ENCODE measurements at regions not wholly inside any gene's neighbourhood (a gene's known extent, or its start where the extent isn't known, plus 50 kb on each side); places are given as distances from the start of the nearest gene placed in this dataset.

GRCh38 chr1:99520121-99520520 is 125.8 kb upstream of the PALMD start:
- Mint-ChIP-seq H3K27ac (no peak overlapping the region), H3K9me3 (peaks cover 0 to 6% (median 2%) of the 10 kb centered on the region in 6 donors), H3K4me3 (no peak overlapping the region), H3K36me3 (no peaks in the 10 kb centered on the region), H3K27me3 (ENCODE audit: low read depth in 3 of 3) (peaks cover 0 to 1% (median 0%) of the 10 kb centered on the region in 3 donors), H3K4me1 (no peaks in the 10 kb centered on the region)
- DNase-seq = no peak

DNA sequence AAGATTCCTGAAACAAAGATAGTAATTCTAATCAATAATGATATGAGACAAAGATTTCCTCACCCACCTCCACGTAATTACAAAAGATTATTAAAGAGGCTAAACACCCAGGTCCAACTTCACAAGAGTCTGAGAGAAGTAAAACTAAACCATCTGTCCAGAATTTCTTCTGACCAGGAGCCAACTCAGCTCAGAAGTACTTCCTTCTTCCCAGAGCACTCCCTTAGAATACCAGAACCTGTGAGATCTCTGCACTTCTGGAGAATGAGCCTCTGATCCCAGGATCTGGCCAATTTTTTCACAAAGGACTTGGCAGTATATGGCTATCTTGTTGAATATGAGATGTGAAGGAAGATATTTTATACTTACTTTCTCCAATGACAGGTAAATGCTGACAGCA is 120.6 kb upstream of the PALMD start:
- H3K27ac Mint-ChIP-seq = no peak overlapping the region
- peaks cover 1 to 10% (median 1%) of the 10 kb centered on the region in 3 donors for H3K27me3 Mint-ChIP-seq (ENCODE audit: low read depth in 3 of 3)
- H3K4me1 Mint-ChIP-seq = no peaks in the 10 kb centered on the region
- no peak overlapping the region for H3K4me3 Mint-ChIP-seq
- H3K36me3 Mint-ChIP-seq = no peaks in the 10 kb centered on the region
- no peaks in the 10 kb centered on the region for H3K9me3 Mint-ChIP-seq
- DNase-seq = no peak

- Mint-ChIP-seq H3K4me1 (no peaks in the 10 kb centered on the region), H3K27ac (no peak overlapping the region), H3K4me3 (no peak overlapping the region), H3K9me3 (no peaks in the 10 kb centered on the region), H3K27me3 (ENCODE audit: low read depth in 3 of 3) (peaks cover 1 to 10% (median 3%) of the 10 kb centered on the region in 3 donors), H3K36me3 (no peaks in the 10 kb centered on the region)
- DNase-seq = no peak
These were observed 118.8 kb upstream of the PALMD start for GRCh38 chr1:99527078-99527477.

DNA sequence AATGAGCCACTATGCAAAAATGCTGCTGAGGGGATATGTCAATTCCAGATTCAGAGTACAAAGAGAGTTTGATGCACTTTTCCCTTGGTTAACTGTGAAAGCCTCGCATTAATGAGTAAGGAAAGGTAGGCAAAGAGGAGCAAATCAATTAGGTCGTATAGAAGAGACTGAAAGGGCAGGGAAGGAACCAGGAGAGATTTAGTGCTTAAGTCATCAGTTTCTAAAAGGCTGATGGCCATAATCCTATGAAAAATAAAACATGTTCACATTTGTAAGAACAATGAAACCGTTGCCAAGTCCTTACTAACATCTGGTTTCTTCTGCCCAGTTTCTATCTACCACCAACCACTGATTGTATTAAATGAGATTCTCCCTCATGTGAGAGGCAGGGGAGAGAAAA is 118.4 kb upstream of the PALMD start:
- Mint-ChIP-seq H3K4me3 (no peak overlapping the region), H3K9me3 (no peaks in the 10 kb centered on the region), H3K27ac (no peak overlapping the region), H3K27me3 (ENCODE audit: low read depth in 3 of 3) (peaks cover 1 to 10% (median 3%) of the 10 kb centered on the region in 3 donors), H3K36me3 (no peaks in the 10 kb centered on the region), H3K4me1 (no peaks in the 10 kb centered on the region)
- DNase-seq = no peak

- H3K4me1 Mint-ChIP-seq = no peaks in the 10 kb centered on the region
- no peak for DNase-seq
- H3K4me3 Mint-ChIP-seq = no peak overlapping the region
- H3K27me3 Mint-ChIP-seq (ENCODE audit: low read depth in 3 of 3) = peaks cover 0 to 10% (median 3%) of the 10 kb centered on the region in 3 donors
- H3K27ac Mint-ChIP-seq = no peak overlapping the region
- no peaks in the 10 kb centered on the region for H3K36me3 Mint-ChIP-seq
- no peaks in the 10 kb centered on the region for H3K9me3 Mint-ChIP-seq
These were observed 116.9 kb upstream of the PALMD start for GRCh38 chr1:99529002-99529401.

DNA sequence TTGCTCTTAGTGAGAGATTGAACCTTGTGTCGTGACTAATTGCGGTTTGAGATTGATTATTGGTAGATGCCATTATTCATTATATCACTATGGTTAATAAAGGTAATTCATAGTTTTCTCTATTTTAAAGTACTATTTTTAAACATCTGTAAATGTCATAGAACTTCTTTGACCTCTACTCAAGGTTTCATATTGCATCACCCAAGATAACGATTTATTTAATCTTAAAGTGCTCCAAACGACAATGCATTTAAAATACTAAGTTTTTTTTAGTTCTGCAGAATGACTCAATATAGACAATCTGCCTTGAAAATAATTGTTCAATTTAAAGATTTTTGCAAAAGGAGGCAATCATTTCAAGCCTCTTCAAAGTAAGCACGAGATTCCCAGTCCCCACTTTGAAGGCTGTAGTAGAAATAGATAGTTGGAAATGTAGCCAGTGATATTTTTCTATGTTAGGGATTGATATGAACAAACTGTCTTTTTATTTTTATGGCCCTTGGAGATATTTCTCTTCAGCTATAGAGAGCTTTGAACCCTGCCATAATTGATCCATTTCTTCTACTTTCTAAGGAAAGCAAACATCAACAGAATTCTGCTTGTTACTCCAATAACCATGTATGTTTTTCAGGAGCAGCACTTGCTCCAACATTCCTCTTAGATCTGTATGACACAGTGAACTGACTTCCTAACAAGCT is 114.2 kb upstream of the PALMD start:
- H3K4me3 Mint-ChIP-seq = no peak overlapping the region
- no peaks in the 10 kb centered on the region for H3K4me1 Mint-ChIP-seq
- peaks cover 0 to 3% (median 0%) of the 10 kb centered on the region in 6 donors for H3K9me3 Mint-ChIP-seq
- H3K27me3 Mint-ChIP-seq (ENCODE audit: low read depth in 3 of 3) = peaks cover 0 to 8% (median 3%) of the 10 kb centered on the region in 3 donors
- no peak for DNase-seq
- no peaks in the 10 kb centered on the region for H3K36me3 Mint-ChIP-seq
- H3K27ac Mint-ChIP-seq = no peak overlapping the region

DNA sequence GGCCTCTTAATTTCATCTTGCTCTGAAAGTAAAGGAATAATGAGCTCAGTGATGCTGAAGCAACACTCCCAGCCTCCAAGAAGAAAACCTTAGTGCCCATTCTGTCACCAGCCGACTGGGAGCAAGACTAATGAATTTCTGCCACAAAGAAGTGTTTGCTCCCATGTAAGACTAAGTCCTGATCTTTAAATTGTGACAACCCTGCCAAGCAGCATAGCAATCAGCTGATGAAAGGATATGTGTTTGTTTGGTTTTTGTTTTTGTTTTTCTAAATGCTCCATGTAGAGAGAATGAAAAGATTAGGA is 113.7 kb upstream of the PALMD start:
- Mint-ChIP-seq H3K9me3 (peaks cover 0 to 3% (median 0%) of the 10 kb centered on the region in 6 donors), H3K4me1 (no peaks in the 10 kb centered on the region), H3K4me3 (no peak overlapping the region), H3K27ac (no peak overlapping the region), H3K36me3 (no peaks in the 10 kb centered on the region), H3K27me3 (ENCODE audit: low read depth in 3 of 3) (peaks cover 0 to 4% (median 3%) of the 10 kb centered on the region in 3 donors)
- no peak for DNase-seq

DNA sequence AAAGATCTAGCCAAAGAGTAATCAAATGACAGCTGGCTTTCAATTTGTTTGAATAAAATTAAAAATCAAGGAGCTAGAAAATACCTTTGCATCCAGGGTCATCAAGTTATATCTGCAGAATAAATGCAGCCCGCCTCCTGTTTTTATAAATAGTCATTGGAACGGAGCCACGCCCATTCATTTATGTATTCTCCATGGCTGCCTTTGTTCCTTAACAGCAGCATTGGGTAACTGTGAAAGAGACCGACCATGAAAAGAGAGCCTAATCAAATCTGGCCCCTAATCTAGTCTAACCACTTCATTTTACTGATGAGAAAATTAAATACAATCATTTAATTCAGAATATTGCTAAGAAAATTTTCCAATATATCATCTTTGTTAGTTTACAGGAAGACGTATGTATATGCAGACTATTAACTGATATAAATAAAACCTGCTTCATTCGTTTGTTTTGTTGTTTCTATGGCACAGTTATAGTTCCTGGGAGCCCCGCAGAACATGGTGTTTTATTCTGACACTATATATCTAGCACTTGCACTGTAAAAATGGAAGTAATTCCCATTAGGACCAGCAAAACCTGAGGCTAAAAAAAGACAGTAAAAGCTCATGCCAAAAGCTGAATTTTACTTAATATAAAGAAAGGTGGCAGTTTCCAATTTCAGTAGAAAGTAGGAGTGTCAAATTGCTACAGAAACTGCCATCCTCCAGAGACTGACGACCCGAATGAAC is 111.8 kb upstream of the PALMD start:
- Mint-ChIP-seq H3K4me3 (no peak overlapping the region), H3K27me3 (ENCODE audit: low read depth in 3 of 3) (peaks cover 0 to 2% (median 2%) of the 10 kb centered on the region in 3 donors), H3K9me3 (peaks cover 0 to 3% (median 0%) of the 10 kb centered on the region in 6 donors), H3K36me3 (no peaks in the 10 kb centered on the region), H3K4me1 (no peaks in the 10 kb centered on the region), H3K27ac (no peak overlapping the region)
- no peak for DNase-seq

DNA sequence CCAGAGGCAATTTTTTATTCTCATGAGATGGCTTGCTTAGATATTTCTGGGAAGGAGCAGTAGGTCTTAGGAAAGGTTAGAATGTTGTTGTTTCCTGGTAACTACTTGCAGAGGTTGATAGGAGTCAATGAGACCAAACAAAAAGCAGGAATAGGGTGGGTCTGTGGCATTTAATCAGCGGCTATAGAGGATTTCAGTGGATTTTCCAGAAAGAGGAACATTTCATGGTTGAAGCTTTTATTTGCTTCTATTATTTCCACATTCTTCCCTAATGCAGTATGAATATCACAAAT is 111.3 kb upstream of the PALMD start:
- H3K27ac Mint-ChIP-seq = no peak overlapping the region
- DNase-seq = no peak
- peaks cover 0 to 3% (median 0%) of the 10 kb centered on the region in 6 donors for H3K9me3 Mint-ChIP-seq
- no peak overlapping the region for H3K4me3 Mint-ChIP-seq
- no peaks in the 10 kb centered on the region for H3K36me3 Mint-ChIP-seq
- peaks cover 0 to 2% (median 2%) of the 10 kb centered on the region in 3 donors for H3K27me3 Mint-ChIP-seq (ENCODE audit: low read depth in 3 of 3)
- no peaks in the 10 kb centered on the region for H3K4me1 Mint-ChIP-seq

DNA sequence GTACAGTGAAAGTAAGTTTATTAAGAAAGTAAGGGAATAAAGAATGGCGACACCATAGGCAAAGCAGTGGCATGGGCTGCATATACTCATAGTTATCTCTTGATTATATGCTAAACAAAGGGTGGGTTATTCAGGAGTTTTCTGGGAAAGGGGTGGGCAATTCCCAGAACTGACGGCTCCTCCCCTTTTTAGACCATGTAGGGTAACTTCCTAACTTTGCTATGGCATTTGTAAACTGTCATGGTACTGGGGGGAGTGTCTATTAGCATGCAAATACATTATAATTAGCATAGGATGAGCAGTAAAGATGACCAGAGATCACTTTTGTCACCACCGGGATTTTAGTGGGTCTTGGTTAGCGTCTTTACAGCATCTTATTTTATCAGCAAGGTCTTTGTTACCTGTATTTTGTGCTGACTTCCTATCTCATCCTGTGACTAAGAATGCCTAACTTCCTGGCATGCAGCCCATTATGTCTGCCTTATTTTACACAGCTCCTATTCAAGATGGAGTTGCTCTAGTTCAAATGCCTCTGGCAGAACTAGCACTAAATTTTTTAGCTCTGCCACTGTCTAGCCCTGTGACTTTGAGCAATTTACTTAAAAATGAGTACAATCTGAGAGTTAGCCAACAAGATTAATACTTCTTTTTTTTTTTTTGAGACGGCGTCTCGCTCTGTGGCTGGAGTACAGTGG is 110.3 kb upstream of the PALMD start:
- Mint-ChIP-seq H3K27ac (no peak overlapping the region), H3K9me3 (peaks cover 0 to 3% (median 0%) of the 10 kb centered on the region in 6 donors), H3K27me3 (ENCODE audit: low read depth in 3 of 3) (peaks cover 0 to 2% (median 2%) of the 10 kb centered on the region in 3 donors), H3K4me3 (no peak overlapping the region), H3K36me3 (no peaks in the 10 kb centered on the region), H3K4me1 (no peaks in the 10 kb centered on the region)
- no peak for DNase-seq

DNA sequence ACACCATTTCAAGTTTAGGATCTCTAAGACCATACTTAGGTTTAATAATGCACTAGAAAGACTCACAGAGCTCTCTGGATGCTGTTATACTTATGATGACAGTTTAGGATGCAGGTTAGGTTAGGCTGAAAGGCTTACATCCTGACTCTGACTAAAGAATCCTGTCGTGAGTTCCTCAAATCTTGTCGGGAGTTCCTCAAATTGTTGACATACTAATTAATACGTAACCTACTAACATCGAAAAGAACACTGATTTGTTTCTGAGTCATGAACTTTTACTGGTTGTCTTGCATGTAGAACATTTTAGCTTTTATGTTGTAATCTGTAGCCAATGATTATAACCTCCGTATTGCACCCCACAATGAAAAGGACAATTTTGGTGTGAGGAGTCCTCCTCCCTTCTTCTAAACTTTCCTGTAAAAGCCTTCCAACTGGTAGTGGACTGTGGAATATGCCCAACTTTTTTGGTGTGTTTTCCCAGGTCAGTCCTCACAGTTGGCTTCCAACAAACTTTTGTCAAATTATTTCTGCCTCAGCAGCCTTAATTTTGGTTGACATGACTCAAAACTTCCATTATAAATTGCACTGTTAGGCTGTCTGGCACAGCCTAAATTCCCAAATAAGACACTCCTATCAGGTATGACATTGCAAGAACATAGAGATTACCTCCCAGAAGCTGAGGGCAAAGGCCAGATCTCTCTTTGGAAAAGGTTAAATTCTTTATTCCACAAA is 107.9 kb upstream of the PALMD start:
- no peak overlapping the region for H3K27ac Mint-ChIP-seq
- H3K4me3 Mint-ChIP-seq = no peak overlapping the region
- no peaks in the 10 kb centered on the region for H3K36me3 Mint-ChIP-seq
- no peak for DNase-seq
- peaks cover 0 to 11% (median 0%) of the 10 kb centered on the region in 3 donors for H3K27me3 Mint-ChIP-seq (ENCODE audit: low read depth in 3 of 3)
- peaks cover 0 to 3% (median 0%) of the 10 kb centered on the region in 6 donors for H3K9me3 Mint-ChIP-seq
- no peaks in the 10 kb centered on the region for H3K4me1 Mint-ChIP-seq

DNA sequence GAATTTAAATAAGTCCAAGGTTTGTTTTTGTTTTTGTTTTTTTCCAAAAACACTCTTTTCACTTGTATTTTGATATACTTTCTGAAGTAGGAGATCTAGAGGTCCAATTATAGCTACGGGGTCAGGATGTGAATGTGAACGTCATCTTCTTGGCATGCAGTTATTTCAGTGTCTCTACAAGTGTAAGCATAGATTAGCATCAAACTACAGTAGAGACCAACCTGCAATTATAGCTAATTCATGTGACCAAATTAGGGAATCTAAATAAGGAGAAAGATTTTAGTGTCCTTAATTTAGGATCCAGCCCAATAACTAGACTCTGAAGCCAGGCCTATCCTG is 107.3 kb upstream of the PALMD start:
- Mint-ChIP-seq H3K9me3 (peaks cover 0 to 3% (median 0%) of the 10 kb centered on the region in 6 donors), H3K27me3 (ENCODE audit: low read depth in 3 of 3) (peaks cover 0 to 11% (median 0%) of the 10 kb centered on the region in 3 donors), H3K4me1 (no peaks in the 10 kb centered on the region), H3K27ac (no peak overlapping the region), H3K36me3 (no peaks in the 10 kb centered on the region), H3K4me3 (no peak overlapping the region)
- DNase-seq = no peak

- no peak overlapping the region for H3K27ac Mint-ChIP-seq
- no peaks in the 10 kb centered on the region for H3K4me1 Mint-ChIP-seq
- peaks cover 0 to 11% (median 3%) of the 10 kb centered on the region in 3 donors for H3K27me3 Mint-ChIP-seq (ENCODE audit: low read depth in 3 of 3)
- DNase-seq = no peak
- H3K36me3 Mint-ChIP-seq = no peaks in the 10 kb centered on the region
- peaks cover 0 to 3% (median 0%) of the 10 kb centered on the region in 6 donors for H3K9me3 Mint-ChIP-seq
- H3K4me3 Mint-ChIP-seq = no peak overlapping the region
These were observed 106.8 kb upstream of the PALMD start for GRCh38 chr1:99539131-99539530.

- no peak overlapping the region for H3K27ac Mint-ChIP-seq
- H3K9me3 Mint-ChIP-seq = peaks cover 0 to 3% (median 0%) of the 10 kb centered on the region in 6 donors
- peaks cover 2 to 9% (median 4%) of the 10 kb centered on the region in 3 donors for H3K27me3 Mint-ChIP-seq (ENCODE audit: low read depth in 3 of 3)
- no peak for DNase-seq
- no peaks in the 10 kb centered on the region for H3K4me1 Mint-ChIP-seq
- no peak overlapping the region for H3K4me3 Mint-ChIP-seq
- no peaks in the 10 kb centered on the region for H3K36me3 Mint-ChIP-seq
These were observed 105.2 kb upstream of the PALMD start for GRCh38 chr1:99540744-99541143.

Measured in immature natural killer cell (primary cell).